GM12874 (cell line): ENCODE measurements at regions not wholly inside any gene's neighbourhood (a gene's known extent, or its start where the extent isn't known, plus 50 kb on each side); places are given as distances from the start of the nearest gene placed in this dataset.

Experiments
- CTCF ChIP-seq: IDR thresholded peaks from 2 replicates; pipeline ENCODE4 v1.5.1; 2011; ENCODE audit warnings: low read depth, mild to moderate bottlenecking, control low read depth, low read length, moderate library complexity; ENCODE audit not compliant: insufficient read depth

- no peak for TF ChIP-seq CTCF
Observed at GRCh38 chr9:93826905-93827544, 128.1 kb downstream of the BARX1 start.

- peak; percentile 82 for TF ChIP-seq CTCF
Observed at GRCh38 chr9:93826209-93826608, 128.9 kb downstream of the BARX1 start.

- no peak for TF ChIP-seq CTCF
Observed at GRCh38 chr9:93825348-93826115, 129.6 kb downstream of the BARX1 start.

- no peak for TF ChIP-seq CTCF
Observed at GRCh38 chr9:93824386-93825294, 130.5 kb downstream of the BARX1 start.

- TF ChIP-seq CTCF, result no peak
Observed at GRCh38 chr9:93823245-93824072, 131.7 kb downstream of the BARX1 start.

GRCh38 chr9:93822229-93822628 lies 132.9 kb downstream of the BARX1 start:
- TF ChIP-seq CTCF, result no peak

GRCh38 chr9:93821307-93821703 lies 133.8 kb downstream of the BARX1 start:
- TF ChIP-seq CTCF, result no peak
